Panc1 (cell line): ENCODE measurements at regions not wholly inside any gene's neighbourhood (a gene's known extent, or its start where the extent isn't known, plus 50 kb on each side); places are given as distances from the start of the nearest gene placed in this dataset.

Source experiments
- ATAC-seq: fragments of 200-7000 bp; cut with Tn5 transposase; 2 replicates; pipeline ENCODE4 v1.9.1; 2020; ENCODE audit warnings: mild to moderate bottlenecking, moderate library complexity
- BruUV-seq: library from RNA; stranded (reverse); fragments of 400-500 nt; replicated peaks from 2 replicates; lab custom pipeline; 2021; lab: Mats Ljungman, UMichigan
- CTCF ChIA-PET: fragments of 300-600 bp; sonication (Branson Sonifier 250); formaldehyde crosslinking; loops from one replicate; lab custom pipeline; 2022; ENCODE audit warnings: antibody characterized with exemption; lab: Charles Lee
- POLR2A ChIA-PET: fragments of 300-600 bp; sonication (Branson Sonifier 250); formaldehyde crosslinking; loops from one replicate; lab custom pipeline; 2022; ENCODE audit warnings: antibody characterized with exemption; lab: Charles Lee
- DNase-seq: peaks from one replicate; pipeline ENCODE4 v3.0.0-alpha.2; 2010; ENCODE audit warnings: low read depth, low spot score
- H3K27ac ChIP-seq: 2 replicates; pipeline ENCODE4 v1.5.1; 2011; ENCODE audit warnings: mild to moderate bottlenecking, low read length, inconsistent platforms
- H3K27me3 ChIP-seq: fragments of 200-500 bp; sonication (Bioruptor generic); 2 replicates; pipeline ENCODE4 v1.6.0; 2014; ENCODE audit warnings: low read length, inconsistent platforms; ENCODE audit not compliant: control insufficient read depth, insufficient read depth
- H3K36me3 ChIP-seq: fragments of 200-500 bp; sonication (Bioruptor generic); 2 replicates; pipeline ENCODE4 v1.5.1; 2014; ENCODE audit warnings: inconsistent platforms, mild to moderate bottlenecking, low read length, moderate library complexity; ENCODE audit not compliant: control insufficient read depth, insufficient read depth
- H3K4me1 ChIP-seq: 2 replicates; pipeline ENCODE4 v1.5.1; 2011; ENCODE audit warnings: inconsistent platforms, mild to moderate bottlenecking, low read length, moderate library complexity; ENCODE audit not compliant: control insufficient read depth, insufficient read depth
- H3K4me3 ChIP-seq, 2 experiments: 2 replicates each; pipeline ENCODE4 v1.5.1; 2011 to 2012; ENCODE audit warnings: low read depth in 2 of 2, low read length in 2 of 2, mild to moderate bottlenecking in 2 of 2, inconsistent platforms in 1 of 2, moderate library complexity in 1 of 2
- H3K9me3 ChIP-seq: fragments of 200-500 bp; sonication (Bioruptor generic); 2 replicates; pipeline ENCODE4 v1.5.1; 2014; ENCODE audit warnings: low read depth, mild to moderate bottlenecking, inconsistent platforms, low read length, moderate library complexity; ENCODE audit not compliant: control insufficient read depth, insufficient read depth
- CTCF ChIP-seq: fragments of 450-650 bp; IDR thresholded peaks from 2 replicates; pipeline ENCODE4 v1.5.1; 2017; ENCODE audit warnings: mild to moderate bottlenecking
- POLR2AphosphoS5 ChIP-seq: IDR thresholded peaks from 2 replicates; pipeline ENCODE4 v1.6.1; 2012; ENCODE audit warnings: mild to moderate bottlenecking, low read depth, low read length, moderate library complexity
- REST ChIP-seq, 2 experiments: IDR thresholded peaks; 2 replicates each; pipeline ENCODE4 v1.6.1; 2011 to 2012; ENCODE audit warnings: low read depth in 2 of 2, control low read depth in 1 of 2, low read length in 1 of 2, mild to moderate bottlenecking in 1 of 2, moderate library complexity in 1 of 2; ENCODE audit not compliant: insufficient read depth in 1 of 2
- SIN3A ChIP-seq: IDR thresholded peaks from 2 replicates; pipeline ENCODE4 v1.6.1; 2012; ENCODE audit warnings: low read depth, mild to moderate bottlenecking, low read length, moderate library complexity, borderline replicate concordance; ENCODE audit not compliant: insufficient read depth
- TCF7L2 ChIP-seq: IDR thresholded peaks from 2 replicates; pipeline ENCODE4 v1.6.1; 2011; ENCODE audit warnings: mild to moderate bottlenecking, low read depth, low read length, inconsistent platforms
- in situ Hi-C: cut with HindIII; loops from 2 replicates; pipeline ENCODE4 v1.10.0; 2016; ENCODE audit warnings: low sequenced_read_pairs, low pct_unique_long_range_greater_than_20kb
- intact Hi-C: fragments of 100-400 bp; cut with micrococcal nuclease; formaldehyde crosslinking; loops from one replicate; pipeline ENCODE4 v1.10.0; 2022; ENCODE audit not compliant: unreplicated experiment

- BruUV-seq: no TSS peak
- intact Hi-C loops: no loop called here
- H3K9me3 ChIP-seq: no peaks in the 10 kb centered on the region
- in situ Hi-C loops: no loop called here
- POLR2A ChIA-PET: no interaction called here
- ATAC-seq: no peak
- no peak overlapping the region for H3K4me3 ChIP-seq
- no peak for TF ChIP-seq SIN3A
- no peak for TF ChIP-seq POLR2AphosphoS5
- TF ChIP-seq TCF7L2: no peak
- TF ChIP-seq CTCF: no peak
- no peak for TF ChIP-seq REST (IDR thresholded peaks at IDR 0.05; ENCODE audit: insufficient read depth in 1 of 2, low read depth in 2 of 2, low read length in 1 of 2)
- H3K4me1 ChIP-seq: no peaks in the 10 kb centered on the region
- H3K27me3 ChIP-seq: no peaks in the 10 kb centered on the region
- no peaks in the 10 kb centered on the region for H3K36me3 ChIP-seq
- CTCF ChIA-PET: no interaction called here
- no peak overlapping the region for H3K27ac ChIP-seq
- DNase-seq: no peak
These were observed 791.7 kb upstream of the POM121L12 start for GRCh38 chr7:52243685-52244084.

DNA sequence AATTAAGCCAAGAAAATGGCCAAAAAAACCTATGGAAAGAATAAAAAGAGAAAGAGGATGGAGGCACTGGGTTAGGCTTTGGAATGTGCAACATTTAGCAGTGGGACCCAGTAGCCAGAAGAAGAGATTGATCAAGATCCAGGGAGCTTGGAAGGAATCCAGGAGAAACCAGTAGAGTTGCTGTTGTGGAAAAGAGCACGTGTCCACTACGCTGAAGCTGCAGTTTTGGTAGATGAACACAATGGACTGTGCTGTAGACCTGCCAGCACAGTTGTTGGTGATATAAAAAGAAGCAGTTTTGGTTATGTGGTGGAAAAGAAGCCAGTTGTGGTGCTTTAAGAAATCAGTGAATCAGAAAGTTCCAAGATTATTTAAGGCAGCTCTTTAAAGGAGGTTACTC is 802.2 kb upstream of the POM121L12 start:
- no peak for TF ChIP-seq CTCF
- TF ChIP-seq SIN3A: no peak
- TF ChIP-seq REST (IDR thresholded peaks at IDR 0.05; ENCODE audit: insufficient read depth in 1 of 2, low read depth in 2 of 2, low read length in 1 of 2): no peak
- TF ChIP-seq POLR2AphosphoS5: no peak
- no peak for TF ChIP-seq TCF7L2
- intact Hi-C loops: no loop called here
- Histone ChIP-seq H3K27ac (no peak overlapping the region), H3K36me3 (no peaks in the 10 kb centered on the region), H3K9me3 (no peaks in the 10 kb centered on the region; the same call in 1 of the 2 replicates), H3K27me3 (no peaks in the 10 kb centered on the region), H3K4me3 (no peak overlapping the region), H3K4me1 (no peaks in the 10 kb centered on the region)
- BruUV-seq: no TSS peak
- in situ Hi-C loops: no loop called here
- CTCF ChIA-PET: no interaction called here
- DNase-seq (no peak), ATAC-seq (no peak)
- POLR2A ChIA-PET: interaction anchor here (0.5 kb wide), 1 partner anchor 212 kb away, joined by 10 read pairs; no protein-coding TSS in a partner anchor
